ENCODE measurements at regions not wholly inside any gene's neighbourhood (a gene's known extent, or its start where the extent isn't known, plus 50 kb on each side); places are given as distances from the start of the nearest gene placed in this dataset.

GRCh38 chr7:108659261-108659660 lies 89.6 kb downstream of the DNAJB9 start:
- TF ChIP-seq CTCF (conservative IDR thresholded peaks at IDR 0.05; ENCODE audit: low read depth, low read length) = no peak
- TF ChIP-seq MXI1 (IDR thresholded peaks at IDR 0.05; ENCODE audit: borderline replicate concordance, low read depth, low read length) = no peak
- no peak for TF ChIP-seq USF2 (IDR thresholded peaks at IDR 0.05; ENCODE audit: low read depth, low read length)
- TF ChIP-seq FOS (IDR thresholded peaks at IDR 0.05; ENCODE audit: low read depth, low read length) = no peak
- no peak for TF ChIP-seq RAD21 (IDR thresholded peaks at IDR 0.05; ENCODE audit: low read length)
- no peak for TF ChIP-seq CEBPB (IDR thresholded peaks at IDR 0.05; ENCODE audit: low read depth, low read length)
- no peak for TF ChIP-seq RCOR1 (IDR thresholded peaks at IDR 0.05; ENCODE audit: insufficient replicate concordance, low read length)
- TF ChIP-seq POLR2A (IDR thresholded peaks at IDR 0.05; ENCODE audit: low read depth, low read length) = no peak
- no peak for TF ChIP-seq MAZ (IDR thresholded peaks at IDR 0.05; ENCODE audit: borderline replicate concordance, low read depth, low read length)
- TF ChIP-seq BHLHE40 (IDR thresholded peaks at IDR 0.05; ENCODE audit: low read depth, low read length) = no peak
- TF ChIP-seq NFE2L2 (IDR thresholded peaks at IDR 0.05; ENCODE audit: low read depth, low read length) = no peak
- no peak for TF ChIP-seq CHD1 (IDR thresholded peaks at IDR 0.05; ENCODE audit: low read depth, low read length)
